ENCODE measurements at regions not wholly inside any gene's neighbourhood (a gene's known extent, or its start where the extent isn't known, plus 50 kb on each side); places are given as distances from the start of the nearest gene placed in this dataset.

DNA sequence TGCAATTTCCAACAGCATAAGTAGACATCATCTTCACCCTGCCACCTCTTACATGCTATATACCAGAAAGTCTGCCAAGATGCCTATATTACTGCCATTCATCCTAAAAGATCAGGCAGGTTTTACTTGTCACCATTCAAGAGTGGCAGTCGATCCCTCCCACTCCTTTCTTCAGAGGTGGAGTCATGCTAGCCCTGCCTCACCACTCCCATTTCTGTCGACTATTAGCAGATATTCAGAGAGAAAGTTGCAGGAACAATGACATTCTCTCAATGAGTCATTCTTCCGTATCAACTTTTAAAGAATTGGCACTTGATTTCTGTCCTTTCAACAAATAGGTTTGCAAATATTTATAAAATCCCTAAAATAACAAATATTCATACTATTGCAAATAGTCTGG lies 1060.1 kb downstream of the ADGRL3 start:
- TF ChIP-seq, protein P1, sequence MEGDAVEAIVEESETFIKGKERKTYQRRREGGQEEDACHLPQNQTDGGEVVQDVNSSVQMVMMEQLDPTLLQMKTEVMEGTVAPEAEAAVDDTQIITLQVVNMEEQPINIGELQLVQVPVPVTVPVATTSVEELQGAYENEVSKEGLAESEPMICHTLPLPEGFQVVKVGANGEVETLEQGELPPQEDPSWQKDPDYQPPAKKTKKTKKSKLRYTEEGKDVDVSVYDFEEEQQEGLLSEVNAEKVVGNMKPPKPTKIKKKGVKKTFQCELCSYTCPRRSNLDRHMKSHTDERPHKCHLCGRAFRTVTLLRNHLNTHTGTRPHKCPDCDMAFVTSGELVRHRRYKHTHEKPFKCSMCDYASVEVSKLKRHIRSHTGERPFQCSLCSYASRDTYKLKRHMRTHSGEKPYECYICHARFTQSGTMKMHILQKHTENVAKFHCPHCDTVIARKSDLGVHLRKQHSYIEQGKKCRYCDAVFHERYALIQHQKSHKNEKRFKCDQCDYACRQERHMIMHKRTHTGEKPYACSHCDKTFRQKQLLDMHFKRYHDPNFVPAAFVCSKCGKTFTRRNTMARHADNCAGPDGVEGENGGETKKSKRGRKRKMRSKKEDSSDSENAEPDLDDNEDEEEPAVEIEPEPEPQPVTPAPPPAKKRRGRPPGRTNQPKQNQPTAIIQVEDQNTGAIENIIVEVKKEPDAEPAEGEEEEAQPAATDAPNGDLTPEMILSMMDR (optimal IDR thresholded peaks at IDR 0.05 in 1 of 3, IDR thresholded peaks at IDR 0.05 in 1 of 3, conservative IDR thresholded peaks at IDR 0.05 in 1 of 3; ENCODE audit: extremely low read depth in 1 of 3, insufficient read depth in 2 of 3, low read length in 3 of 3) = no peak
- no peak for TF ChIP-seq EZH2 (IDR thresholded peaks at IDR 0.05; ENCODE audit: low read length)

Measured in keratinocyte (primary cell).